NCI-H2196 (cell line): ENCODE measurements at regions not wholly inside any gene's neighbourhood (a gene's known extent, or its start where the extent isn't known, plus 50 kb on each side); places are given as distances from the start of the nearest gene placed in this dataset.

ENCODE experiments used
- DNase-seq: peaks from one replicate; lab custom pipeline; 2025; ENCODE audit not compliant: unreplicated experiment; lab: John Stamatoyannopoulos, UW

DNA sequence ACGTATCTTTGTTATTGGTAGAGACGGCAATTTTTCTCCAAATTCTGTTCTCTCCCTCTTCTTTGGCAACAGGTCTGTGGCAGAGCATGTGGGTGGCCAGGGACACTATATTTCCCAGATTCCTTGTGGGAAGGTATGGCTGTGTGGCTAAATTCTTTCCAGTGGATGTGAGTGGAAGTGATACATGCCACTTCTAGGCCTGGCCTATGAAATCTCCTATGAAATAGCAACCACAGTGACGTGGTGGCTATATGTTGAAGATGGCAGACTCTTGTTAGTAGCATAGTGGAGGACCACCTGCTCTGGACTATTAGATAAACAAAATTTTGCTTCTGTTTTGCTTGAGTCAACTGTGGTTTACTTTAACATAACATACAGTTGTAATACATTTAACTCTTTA is 243.3 kb downstream of the IL20RB start:
- no peak for DNase-seq

DNA sequence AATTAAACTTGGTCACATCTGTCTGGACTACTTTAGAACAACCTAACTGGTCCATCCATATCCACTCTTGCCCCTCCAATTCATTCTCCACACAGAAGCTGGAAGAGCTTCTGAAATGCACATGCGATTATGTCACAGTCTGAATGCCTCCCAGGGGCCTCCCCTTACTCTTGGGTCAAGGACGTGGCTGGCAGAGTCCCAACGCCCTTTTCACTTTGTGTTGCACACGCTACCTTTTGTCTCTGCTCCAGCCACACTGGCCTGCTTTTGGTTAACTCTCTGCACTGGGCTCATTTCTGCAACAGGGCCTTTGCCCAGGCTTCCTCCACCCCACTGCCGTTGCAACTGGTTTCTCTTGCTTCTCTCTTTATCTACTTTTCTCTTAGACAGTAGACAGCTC is 245.2 kb downstream of the IL20RB start:
- no peak for DNase-seq

DNA sequence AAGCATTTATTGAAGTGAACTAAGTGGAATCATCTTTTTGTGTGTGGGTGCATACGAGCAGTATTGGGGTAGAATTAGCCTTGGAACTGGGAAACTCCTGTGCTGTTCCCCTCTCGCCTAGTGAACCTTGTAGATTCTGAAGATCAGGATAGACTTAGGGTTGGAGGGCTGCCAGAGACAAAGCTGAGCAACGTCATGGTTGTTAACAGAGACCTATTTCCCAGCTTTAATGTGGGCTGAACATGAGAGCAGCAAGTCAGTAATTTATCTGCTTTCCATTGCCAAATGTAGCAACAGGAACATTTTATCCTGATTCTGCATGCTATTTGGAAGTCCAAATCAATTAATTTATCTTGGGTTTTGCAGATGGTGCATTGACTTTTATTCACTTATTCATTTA is 246.6 kb downstream of the IL20RB start:
- no peak for DNase-seq

DNA sequence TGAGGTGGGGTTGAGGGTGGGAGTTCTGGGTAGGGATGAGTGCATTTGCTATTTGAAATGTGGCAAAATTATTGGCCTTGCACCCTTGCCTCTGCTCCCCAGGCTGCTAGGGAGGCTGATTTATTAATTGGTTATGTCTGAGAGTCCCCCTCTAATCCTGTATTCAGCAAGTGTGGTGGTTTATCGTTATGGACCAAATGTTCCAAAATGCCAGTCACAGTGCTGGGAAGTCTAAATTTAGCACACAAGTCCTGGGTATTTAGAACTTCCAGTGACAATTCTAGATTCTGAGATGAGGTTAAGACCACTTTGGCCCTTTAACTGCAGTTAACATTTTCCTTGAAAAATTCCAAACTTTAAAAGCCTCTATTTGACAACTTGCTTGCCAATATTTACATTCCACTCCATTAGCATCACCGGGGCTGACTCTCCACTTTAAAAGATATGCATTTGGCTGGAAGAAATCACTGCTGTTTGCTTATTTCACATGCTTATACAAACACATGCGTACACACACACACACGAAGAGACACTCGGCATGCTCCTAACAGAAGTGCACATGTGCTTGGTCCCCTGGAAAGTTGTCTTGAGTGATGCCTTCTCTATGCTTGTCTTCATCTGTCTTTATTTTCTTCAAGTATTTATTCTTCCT is 247.7 kb downstream of the IL20RB start:
- no peak for DNase-seq

DNA sequence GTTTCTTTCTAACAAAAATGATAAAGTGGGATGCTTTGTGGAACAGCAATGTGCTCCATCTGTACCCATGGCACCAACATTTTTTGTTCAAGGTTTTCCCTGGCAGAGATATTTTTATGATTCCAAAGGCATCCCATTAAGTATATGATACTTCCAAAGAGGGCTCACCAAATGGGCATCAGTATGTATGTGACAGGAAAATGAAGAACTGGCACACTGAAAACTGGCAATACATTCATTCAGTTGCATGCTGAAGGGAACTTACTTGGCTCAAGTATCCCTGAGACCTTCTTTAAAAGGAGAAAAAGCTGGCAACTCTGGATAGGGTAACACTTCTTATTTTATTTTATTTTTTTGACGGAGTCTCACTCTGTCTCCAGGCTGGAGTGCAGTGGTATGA is 249.8 kb downstream of the IL20RB start:
- no peak for DNase-seq

DNA sequence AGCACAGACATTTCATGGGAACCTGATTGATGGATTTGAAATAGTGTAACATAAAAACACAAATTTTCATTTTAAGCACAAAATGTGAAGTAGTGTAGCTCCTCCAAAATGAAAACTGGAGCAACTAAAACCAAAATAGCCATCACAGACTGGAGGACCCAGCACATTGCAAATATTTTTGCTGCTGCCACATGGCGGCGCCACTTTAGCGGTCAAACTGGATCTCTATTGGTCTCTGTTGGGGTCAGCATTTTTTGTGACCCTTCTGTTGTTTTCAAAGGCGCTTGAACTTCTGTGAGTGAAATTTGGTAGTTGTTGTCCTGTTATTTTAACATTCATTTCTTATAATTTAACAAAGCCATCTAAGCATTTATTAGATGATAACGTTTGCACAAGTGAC is 259.9 kb downstream of the IL20RB start:
- DNase-seq, result no peak

DNA sequence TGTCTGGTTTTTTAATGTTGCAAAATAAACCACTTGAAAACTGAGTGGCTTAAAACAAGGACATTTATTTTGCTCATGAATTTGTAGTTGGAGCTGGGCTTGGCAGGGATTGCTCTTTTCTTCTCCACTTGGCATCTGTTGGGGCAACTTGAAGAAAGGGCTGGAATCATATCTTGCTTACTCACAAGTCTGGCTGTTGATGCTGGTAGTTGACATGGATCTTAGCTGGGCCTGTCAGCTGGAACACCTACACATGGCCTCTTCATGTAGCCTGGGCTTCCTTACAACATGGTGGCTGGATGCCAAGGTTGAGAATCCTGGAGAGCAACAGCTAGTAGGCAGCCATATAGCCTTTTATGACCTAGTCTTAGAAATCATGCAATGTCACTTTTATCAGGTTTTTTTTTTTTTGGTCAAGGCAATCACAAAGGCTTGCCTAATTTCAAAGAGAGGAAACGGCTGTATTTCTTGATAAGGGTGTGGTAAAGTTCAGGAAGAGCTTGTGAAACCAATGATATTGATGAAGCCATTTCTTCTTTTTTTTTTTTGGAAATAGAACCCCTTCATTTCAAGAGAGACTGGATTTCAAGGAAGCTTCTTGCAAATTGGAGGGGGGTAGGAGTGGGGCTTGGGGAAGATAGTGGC is 262.1 kb downstream of the IL20RB start:
- no peak for DNase-seq

DNA sequence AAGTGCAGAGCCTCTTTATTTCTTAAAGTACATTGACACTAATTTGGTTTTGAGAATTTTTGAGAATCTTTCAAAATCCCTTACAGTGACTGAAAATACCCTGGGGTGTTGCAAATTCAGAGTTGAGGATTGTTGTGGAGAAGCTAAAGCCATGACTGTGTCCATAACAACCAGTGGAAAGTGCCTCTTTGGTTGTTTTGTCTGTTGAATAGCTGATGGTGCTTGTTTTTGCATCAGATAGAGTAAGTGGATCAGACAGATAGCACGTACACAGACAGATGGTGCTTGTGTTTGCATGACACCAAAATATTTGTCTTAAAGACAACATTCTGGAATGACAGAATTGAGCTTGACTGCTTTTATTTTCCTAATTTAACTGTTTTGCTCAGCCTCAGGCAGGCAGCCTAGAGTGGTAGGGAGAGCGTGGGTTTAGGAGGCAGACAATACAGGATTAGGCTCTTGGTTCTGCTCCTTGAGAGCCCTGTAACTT is 265.0 kb downstream of the IL20RB start:
- no peak for DNase-seq

DNA sequence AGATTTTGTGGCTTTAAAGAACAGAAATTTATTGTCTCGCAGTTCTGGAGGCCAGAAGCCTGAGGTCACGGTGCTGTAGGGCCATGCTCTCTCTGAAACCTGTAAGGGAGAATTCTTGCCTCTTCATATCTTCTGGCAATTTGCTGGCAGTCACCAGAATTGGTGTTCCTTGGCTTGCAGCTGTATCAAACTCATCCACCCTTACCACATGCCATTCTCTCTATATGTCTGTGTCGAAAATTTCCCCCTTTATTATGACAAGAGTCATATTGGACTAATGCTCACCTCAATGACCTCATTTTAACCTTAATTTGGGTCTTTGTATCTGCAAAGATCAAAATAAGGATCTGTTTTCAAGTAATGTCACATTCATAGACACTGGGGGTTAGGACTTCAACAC is 266.7 kb downstream of the IL20RB start:
- DNase-seq, result no peak

DNA sequence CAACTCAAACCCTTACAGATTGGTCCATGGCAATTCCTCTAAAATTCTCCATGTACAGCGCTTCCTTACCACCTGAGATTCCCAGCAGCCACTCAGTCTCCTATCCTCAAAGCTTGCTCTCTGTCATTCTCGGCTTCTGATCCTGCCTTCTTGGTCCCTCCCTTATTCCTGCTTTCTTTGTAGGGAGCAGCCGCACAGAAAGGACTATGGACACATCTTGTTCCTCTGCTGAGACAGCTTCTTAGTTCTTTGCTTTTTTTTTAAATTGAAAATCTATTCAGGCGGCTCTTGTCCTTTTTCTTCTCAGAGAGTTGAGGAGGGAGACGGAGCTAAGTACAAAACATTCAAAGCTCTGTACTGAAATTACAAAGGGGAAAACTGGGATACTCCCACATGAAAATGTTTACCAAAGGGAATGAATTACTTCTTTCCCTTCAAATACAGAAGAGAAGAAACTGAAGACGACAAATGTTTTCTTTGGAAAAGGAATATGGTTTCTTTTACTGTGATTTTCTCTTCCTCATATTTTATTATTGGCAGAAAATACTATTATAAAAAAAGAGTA is 285.1 kb downstream of the IL20RB start:
- DNase-seq, result no peak

DNA sequence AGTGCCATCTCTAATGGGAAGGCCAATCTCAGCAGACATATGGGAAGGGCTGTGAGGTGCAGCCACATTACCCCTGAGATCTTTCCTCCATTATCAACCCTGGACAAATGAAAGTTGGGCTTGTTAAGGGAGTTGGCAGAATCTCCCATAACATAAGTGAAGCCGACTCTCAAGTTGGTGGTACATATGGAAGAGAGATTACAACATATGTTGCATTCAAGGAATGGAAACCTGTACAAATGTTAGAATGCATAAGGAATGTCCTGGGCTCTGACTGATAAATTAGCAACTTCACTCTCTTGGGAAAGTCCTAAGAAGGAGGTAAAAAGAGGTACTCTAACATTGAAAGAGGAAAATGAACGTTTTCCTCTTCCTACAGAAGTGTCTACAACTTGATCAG is 288.7 kb downstream of the IL20RB start:
- DNase-seq, result no peak

DNA sequence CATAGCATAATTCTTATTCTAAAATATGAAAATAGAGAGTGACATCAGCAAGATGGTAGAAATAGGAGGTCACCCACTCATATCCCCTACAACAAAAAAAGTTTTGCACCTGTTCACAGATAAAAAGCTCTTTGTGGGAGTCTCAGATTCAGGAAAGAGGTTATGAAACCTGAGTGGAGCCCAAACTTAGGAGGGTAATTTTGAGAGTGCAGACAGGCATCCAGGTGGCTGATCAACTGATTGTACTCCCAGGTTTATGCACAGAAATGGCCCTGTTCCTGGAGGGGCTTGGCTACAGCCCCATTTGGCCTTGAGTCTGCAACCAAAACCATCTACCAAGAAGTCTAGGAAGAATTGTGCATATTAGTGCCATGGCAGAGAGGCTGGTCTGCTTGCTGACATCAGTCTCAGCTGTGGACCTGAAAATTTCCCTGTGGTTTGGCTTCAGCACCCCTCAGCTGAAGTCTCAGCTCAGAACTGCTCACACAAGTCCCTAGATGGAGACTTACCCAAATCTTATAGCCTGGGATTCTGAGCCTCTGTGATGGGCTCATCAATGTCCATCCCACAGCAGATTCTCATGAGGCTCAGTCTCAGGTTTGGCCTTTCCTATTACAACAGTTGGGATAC is 291.6 kb downstream of the IL20RB start:
- DNase-seq, result no peak

DNA sequence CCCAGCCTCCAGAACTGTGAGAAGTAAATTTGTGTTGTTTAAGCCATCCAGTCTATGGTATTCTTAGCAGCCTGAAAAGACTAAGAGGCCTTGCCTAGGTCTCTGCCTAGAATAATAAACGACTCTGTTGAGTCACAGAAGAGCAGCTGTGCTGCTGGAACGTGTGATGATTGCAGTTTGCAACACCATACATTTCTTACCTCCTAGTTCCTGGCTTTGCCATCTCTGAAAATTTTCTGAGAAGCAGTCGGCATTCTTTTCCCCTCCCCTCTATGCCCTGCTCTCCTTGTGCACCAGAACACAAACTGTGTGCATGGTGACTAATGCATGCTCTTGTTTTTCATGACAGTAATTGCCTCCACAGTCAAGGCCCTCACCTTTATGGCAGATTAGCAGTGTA is 301.3 kb downstream of the IL20RB start:
- DNase-seq, result no peak

DNA sequence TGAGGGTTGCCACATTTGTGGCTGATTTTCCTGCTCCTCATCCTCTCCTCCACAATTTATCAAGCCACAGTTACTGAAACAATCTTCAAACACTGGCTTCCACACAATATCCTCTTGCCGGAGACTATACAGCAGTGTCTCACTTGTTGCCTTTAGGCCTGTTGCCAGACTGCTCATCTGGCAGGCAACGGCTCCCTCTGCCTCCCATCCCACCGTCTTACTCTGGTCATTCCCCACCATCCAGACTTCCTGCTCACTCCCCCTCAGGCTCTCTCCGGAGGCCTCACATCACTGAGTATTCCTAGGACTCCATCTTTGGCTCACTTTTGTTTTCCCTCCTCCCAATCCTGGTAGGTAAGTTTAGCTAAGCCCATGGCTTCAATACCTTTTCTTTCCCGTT is 301.9 kb downstream of the IL20RB start:
- DNase-seq, result no peak

DNA sequence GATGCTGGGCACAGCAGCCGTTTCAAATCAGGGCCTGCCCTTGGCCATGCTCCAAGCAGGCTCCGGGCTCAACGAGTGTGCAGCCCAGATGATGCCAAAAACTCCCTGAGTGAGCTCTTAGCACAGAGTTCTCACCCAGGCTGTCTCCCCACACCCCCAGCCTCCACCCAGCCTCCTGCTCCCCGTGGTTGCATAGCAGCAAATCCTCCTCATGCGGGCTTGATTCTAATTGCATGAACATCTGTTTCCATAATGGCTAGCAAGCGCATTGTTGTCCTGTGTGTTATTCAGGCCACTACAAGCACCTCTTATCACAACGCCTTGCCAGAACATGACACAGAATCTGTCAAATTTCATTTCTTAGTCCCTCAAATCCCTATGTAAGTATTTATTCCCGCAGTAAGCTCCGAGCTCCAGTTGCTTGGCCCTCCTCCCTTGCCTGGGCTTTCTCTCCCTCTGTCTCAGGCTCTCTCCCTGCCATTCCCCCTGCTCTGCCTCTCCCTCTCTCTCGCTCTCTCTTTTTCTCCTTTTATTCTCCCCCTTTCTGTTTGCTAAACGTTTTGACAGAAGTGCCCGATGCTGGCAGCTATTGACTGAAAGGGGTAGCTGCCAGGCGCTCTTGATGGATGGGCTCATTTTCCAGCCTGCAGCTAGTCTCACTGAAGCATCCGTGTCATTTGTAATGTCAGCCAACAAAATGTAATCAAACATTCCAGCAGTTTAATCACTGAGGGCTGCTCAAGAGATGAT is 306.5 kb downstream of the IL20RB start:
- no peak for DNase-seq

DNA sequence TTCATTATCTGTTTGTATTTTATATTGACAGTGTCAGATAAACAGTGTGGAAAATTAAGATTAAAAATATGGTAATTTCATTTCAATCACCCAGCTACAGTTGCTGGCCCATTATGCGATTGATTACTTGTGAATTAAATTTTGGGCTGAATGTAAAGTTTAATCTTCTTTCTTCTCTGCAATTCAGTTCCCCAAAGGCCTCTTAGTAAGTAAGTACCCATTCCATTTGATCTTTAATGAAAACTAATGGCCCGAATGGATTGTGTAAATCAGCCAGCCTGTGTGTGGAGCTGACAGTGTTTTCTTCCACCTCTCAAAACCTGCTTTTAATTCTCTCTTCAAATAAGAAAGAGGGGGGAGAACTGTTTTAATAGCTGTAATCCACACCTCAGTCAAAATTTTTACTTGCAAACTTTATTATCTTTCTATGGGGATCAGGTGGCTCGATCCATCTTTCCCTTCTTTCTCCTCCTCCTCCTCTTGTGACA is 307.1 kb downstream of the IL20RB start:
- DNase-seq, result no peak

DNA sequence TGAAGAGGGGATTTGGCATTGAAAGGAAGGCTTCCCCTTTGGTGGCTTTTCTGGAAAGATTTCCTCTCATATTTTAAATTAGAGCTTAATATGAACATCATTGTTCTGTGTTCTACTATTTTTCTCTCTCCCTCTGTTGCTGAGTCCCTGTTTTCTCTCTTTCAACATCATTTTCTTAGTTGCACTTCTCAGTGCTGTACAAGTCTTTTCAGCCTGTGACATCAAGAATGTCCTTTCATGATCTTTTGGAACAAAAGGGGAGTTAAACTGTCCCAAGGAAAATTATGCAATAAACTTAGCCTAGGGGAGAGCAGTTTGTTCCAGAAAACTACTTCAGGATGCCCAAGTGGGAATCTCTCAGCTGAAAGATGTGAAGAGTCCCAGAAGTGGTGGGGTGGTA is 325.1 kb downstream of the IL20RB start:
- DNase-seq, result no peak

DNA sequence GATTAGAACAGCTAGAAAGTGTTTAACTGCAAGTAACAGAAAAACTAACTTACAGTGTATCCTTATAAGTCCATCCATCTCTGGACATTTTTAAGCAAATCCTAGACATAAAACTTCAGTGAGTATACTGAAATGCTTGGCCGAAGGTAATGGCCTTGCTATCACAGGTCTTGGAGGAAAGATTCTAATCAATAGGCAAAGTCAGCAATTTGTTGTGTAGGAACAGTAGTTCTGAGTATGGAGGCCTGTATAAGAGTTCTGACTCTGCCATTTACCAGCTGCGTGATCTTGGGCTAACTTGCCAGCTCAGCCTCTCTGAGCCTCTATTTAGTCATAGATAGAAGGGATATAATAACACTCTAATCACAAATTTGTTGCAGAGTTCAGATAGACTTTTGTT is 328.1 kb downstream of the IL20RB start:
- no peak for DNase-seq

DNA sequence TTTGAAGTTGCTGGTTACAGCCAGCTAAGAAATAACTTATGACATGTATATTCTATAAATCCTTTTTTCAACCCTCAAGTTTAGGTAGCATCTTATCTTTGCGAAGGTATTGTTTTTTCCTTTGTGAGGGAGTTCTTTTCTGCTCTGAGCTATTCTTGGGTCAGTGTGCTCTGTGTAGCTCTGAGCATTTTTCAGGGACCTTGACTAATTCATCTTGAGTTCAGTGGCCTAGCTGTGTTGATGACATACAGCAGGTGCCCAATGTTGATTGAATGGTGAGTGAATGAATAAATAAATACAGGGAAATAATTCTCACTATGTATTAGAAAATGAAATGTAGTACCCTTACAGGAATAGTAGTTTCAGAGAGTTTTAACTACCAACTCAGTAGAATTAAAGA is 335.3 kb downstream of the IL20RB start:
- DNase-seq, result no peak

DNA sequence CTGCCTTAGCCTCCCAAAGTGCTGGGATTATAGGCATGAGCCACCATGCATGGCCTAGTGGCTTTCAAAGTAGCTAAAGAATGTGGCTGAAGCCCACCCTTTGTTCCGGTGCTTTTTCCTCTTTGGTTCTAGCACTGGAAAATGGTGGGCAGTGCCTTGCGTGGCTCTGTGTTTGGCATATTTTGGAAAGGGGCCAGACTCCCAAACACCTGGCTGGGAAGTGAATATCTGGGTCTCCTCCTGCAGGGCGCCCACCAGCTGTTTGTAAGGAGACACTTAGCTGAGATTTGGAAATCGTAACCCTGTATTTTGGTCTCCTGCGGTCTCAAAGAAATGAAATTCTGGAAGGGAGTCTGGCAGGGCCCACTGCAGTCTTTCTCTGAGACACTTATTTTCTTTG is 336.4 kb downstream of the IL20RB start:
- no peak for DNase-seq

DNA sequence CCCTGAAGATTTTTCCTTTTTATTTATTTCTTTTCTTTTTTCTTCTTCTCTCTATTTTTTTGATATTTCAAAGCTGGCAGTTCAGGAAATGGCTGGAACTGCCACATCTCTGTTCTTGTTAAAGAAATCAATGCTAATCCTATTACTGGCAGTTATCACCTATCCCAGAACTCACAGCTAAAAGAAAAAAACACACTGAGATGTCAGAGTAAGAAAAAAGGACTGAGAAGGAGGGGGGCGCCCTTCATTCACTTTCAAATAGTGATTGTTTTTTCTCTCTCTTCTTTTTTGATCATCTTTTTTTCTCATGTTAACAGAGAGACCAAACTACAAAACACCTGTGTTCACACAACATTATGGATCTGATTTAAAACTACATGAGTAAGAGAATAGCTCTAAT is 337.1 kb downstream of the IL20RB start:
- no peak for DNase-seq
